ENCODE measurements at regions not wholly inside any gene's neighbourhood (a gene's known extent, or its start where the extent isn't known, plus 50 kb on each side); places are given as distances from the start of the nearest gene placed in this dataset.

DNA sequence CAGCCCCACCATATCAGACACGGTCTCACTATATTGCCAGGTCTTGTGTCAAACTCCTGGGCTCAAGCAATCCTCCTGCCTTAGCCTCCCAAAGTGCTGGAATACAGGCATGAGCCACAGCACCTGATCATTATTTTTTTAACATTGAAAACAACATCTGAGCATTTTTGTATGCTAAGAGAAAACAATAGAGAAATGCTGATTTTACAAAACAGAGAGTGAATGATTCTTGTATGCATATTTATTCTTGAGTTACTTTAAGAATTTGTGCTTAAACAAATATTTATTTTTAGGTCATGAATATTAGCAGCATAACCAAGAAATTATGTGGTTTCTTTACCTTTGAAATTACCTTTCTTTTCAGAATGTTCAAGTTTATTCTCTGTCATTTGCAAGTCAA lies 81.8 kb upstream of the KITLG start:
- no peak for TF ChIP-seq POLR2AphosphoS5 (IDR thresholded peaks at IDR 0.05; ENCODE audit: borderline replicate concordance, low read depth, low read length)
- no peak for TF ChIP-seq EZH2 (IDR thresholded peaks at IDR 0.05)

All from SK-N-MC (cell line).